Glomerular visceral epithelial cell (primary cell): ENCODE measurements at regions not wholly inside any gene's neighbourhood (a gene's known extent, or its start where the extent isn't known, plus 50 kb on each side); places are given as distances from the start of the nearest gene placed in this dataset.
"Not testable (repeated sequence)": the region's sequence is repeated elsewhere in the genome, so short reads cannot be mapped to it uniquely, and the experiment has no call there.

Source experiments
- DNase-seq: peaks from one replicate; pipeline ENCODE4 v3.0.0-alpha.2; 2016; ENCODE audit errors: extremely low spot score

- DNase-seq = no peak
Observed at GRCh38 chr2:59798687-59799232, 754.7 kb downstream of the BCL11A start.

GRCh38 chr2:59791004-59791618 lies 762.3 kb downstream of the BCL11A start:
- no peak for DNase-seq

GRCh38 chr2:59790186-59791003 lies 763.1 kb downstream of the BCL11A start:
- no peak for DNase-seq

GRCh38 chr2:59789523-59789922 lies 763.9 kb downstream of the BCL11A start:
- DNase-seq = no peak

- no peak for DNase-seq
Observed at GRCh38 chr2:59787095-59787494, 766.4 kb downstream of the BCL11A start.

GRCh38 chr2:59786684-59787083 lies 766.8 kb downstream of the BCL11A start:
- no peak for DNase-seq

GRCh38 chr2:59779571-59779970 lies 773.9 kb downstream of the BCL11A start:
- DNase-seq = no peak

- DNase-seq = no peak
Observed at GRCh38 chr2:59777120-59777519, 776.3 kb downstream of the BCL11A start.

GRCh38 chr2:59776726-59777008 lies 776.8 kb downstream of the BCL11A start:
- DNase-seq = no peak

- no peak for DNase-seq
Observed at GRCh38 chr2:59774821-59775433, 778.5 kb downstream of the BCL11A start.

GRCh38 chr2:59770651-59771050 lies 782.8 kb downstream of the BCL11A start:
- no peak for DNase-seq

GRCh38 chr2:59761966-59762365 lies 791.5 kb downstream of the BCL11A start:
- DNase-seq = no peak

- no peak for DNase-seq
Observed at GRCh38 chr2:59756150-59756549, 797.3 kb downstream of the BCL11A start.

GRCh38 chr2:59754011-59754735 lies 799.3 kb downstream of the BCL11A start:
- no peak for DNase-seq

- DNase-seq = no peak
Observed at GRCh38 chr2:59752512-59752911, 800.9 kb downstream of the BCL11A start.

- DNase-seq = no peak
Observed at GRCh38 chr2:59752071-59752470, 801.4 kb downstream of the BCL11A start.

GRCh38 chr2:59751214-59751613 lies 802.2 kb downstream of the BCL11A start:
- not testable (repeated sequence) for DNase-seq

GRCh38 chr2:59746291-59746690 lies 807.2 kb downstream of the BCL11A start:
- DNase-seq = no peak

- no peak for DNase-seq
Observed at GRCh38 chr2:59745085-59745484, 808.4 kb downstream of the BCL11A start.

GRCh38 chr2:59744436-59744835 lies 809.0 kb downstream of the BCL11A start:
- DNase-seq = no peak

GRCh38 chr2:59741840-59742239 lies 811.6 kb downstream of the BCL11A start:
- DNase-seq = no peak

GRCh38 chr2:59739166-59739565 lies 814.3 kb downstream of the BCL11A start:
- no peak for DNase-seq
